HG03432 (cell line): ENCODE measurements at regions not wholly inside any gene's neighbourhood (a gene's known extent, or its start where the extent isn't known, plus 50 kb on each side); places are given as distances from the start of the nearest gene placed in this dataset.
"Not testable (repeated sequence)": the region's sequence is repeated elsewhere in the genome, so short reads cannot be mapped to it uniquely, and the experiment has no call there.

Source experiments
- ATAC-seq: cut with Tn5 transposase; IDR thresholded peaks from one replicate; pipeline ENCODE4 v1.9.1; 2021; ENCODE audit warnings: mild to moderate bottlenecking, moderate library complexity; ENCODE audit not compliant: unreplicated experiment

DNA sequence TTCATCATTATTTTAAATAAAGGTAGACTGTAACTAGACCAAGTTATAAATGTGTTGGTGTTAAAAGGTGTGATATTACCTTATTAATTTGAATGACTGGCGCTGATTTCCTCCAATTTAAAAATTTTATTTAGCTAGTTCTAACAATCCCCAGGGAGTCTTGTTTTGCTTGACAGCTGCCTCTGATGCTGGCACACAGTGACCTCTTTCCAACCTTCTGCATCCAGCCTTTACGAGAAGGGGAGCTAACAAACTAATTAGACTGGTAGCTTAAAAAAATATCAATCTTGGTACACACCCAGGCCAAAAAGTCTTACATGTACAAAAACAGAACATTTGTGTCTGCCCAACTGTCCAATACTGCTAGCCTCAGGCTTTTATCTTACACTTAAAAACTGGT, 51.8 kb upstream of the ENPEP start:
- no peak for ATAC-seq

- no peak for ATAC-seq
Measured at GRCh38 chr4:110418641-110419040, 57.3 kb upstream of the ENPEP start.

- ATAC-seq: no peak
Measured at GRCh38 chr4:110417136-110417535, 58.8 kb upstream of the ENPEP start.

GRCh38 chr4:110415478-110415877, 60.5 kb upstream of the ENPEP start:
- ATAC-seq: no peak

DNA sequence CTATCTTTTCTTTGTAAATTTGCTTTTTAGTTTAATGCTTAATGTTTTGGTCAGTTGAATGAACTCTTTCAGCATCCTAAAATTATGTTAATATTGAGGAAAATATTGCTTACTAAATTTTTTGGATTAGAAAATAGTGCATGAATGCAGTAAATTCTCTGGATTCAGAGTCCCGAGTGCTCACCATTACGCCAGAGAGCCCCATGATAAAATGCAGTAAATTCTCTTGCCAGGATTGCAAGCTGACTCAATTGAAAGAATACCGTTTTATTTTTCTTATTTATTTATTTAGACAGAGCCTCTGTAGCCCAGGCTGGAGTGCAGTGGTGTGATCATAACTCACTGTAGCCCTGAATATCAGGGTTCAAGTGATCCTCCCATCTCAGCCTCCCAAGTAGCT, 60.9 kb upstream of the ENPEP start:
- no peak for ATAC-seq

GRCh38 chr4:110414561-110414920, 61.4 kb upstream of the ENPEP start:
- ATAC-seq: no peak

DNA sequence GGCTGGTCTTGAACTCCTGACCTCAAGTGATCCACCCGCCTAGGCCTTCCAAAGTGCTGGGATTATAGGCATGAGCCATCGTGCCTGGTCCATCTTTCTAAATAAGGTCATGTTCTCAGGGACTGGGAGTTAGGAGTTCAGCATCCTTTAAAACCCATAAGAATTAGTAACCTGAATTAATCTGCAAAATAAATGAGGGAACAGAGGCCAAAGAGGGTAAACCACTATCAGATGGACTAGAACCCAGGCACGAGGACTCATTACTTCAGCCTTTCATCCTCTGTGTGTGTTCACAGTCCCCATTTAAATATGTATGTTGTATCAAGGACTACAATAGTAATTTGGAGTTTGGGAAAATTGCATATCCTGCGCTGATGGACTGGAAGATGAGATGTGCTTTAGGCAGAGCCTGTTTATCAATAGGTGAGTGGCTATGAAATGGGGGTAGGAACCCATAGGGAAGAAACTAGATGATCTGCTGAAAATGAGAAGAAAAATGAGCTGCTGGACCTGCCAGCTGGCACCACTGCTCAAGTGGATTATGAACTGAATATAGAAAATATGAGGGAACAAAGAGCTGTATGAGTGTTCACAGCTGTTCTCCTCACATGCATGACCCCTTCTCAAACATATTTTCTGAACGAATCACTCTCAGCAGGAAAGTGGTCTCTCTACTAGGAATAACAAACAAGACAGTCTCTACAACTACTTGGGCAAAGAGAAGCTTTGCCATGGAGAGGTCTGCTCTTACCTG, 62.0 kb upstream of the ENPEP start:
- not testable (repeated sequence) for ATAC-seq

- no peak for ATAC-seq
Measured at GRCh38 chr4:110412354-110413065, 63.4 kb upstream of the ENPEP start.

GRCh38 chr4:110411574-110412011, 64.4 kb upstream of the ENPEP start:
- no peak for ATAC-seq

DNA sequence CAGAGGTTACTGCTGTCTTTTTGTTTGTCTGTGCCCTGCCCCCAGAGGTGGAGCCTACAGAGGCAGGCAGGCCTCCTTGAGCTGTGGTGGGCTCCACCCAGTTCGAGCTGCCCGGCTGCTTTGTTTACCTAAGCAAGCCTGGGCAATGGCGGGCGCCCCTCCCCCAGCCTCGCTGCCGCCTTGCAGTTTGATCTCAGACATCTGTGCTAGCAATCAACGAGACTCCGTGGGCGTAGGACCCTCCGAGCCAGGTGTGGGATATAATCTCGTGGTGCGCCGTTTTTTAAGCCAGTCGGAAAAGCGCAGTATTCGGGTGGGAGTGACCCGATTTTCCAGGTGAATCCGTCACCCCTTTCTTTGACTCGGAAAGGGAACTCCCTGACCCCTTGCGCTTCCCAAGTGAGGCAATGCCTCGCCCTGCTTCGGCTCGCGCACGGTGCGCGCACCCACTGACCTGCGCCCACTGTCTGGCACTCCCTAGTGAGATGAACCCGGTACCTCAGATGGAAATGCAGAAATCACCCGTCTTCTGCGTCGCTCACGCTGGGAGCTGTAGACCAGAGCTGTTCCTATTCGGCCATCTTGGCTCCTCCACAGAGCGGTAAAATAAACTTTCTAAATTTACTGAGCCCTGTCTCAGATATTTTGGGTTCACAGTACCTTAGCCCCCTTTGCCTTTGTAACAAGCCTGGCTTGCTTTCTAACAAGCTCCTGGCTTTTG, 64.9 kb upstream of the ENPEP start:
- ATAC-seq: not testable (repeated sequence)

DNA sequence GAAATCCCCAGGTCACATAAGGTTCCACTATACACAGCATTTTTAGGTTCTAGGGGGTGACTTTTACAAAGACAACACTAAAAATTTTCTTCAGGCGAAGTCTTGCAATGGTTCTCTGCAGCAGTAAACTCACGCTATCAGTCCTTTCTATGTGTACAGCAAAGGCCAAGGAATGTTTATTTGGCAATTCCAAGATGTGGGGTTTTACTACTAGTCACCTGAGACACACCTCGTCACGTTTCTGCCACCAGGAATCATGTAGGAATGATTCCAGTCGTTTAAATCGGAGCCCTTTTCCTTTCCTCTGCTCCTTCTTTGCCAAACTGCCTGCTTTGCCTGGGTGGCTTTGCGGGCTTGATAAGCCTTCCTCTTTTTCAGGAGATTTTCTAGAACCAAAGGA, 75.9 kb upstream of the ENPEP start:
- ATAC-seq: no peak

DNA sequence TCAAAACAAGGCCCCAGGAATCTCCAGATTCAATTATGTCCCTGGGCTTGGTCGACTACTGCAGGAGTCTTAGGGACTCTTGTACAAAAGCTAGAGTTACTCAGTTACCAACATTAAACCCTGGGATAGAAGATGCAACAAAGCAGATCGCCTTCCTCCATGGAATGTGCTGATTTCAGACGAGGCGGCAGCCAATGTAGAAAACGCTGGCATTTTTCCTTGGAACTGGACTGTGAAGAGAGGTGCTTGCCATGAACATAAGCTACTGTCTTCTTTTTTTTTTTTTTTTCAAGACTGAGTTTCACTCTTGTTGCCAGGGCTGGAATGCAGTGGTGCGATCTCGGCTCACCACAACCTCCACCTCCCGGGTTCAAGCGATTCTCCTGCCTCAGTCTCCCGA, 76.9 kb upstream of the ENPEP start:
- ATAC-seq: not testable (repeated sequence)

DNA sequence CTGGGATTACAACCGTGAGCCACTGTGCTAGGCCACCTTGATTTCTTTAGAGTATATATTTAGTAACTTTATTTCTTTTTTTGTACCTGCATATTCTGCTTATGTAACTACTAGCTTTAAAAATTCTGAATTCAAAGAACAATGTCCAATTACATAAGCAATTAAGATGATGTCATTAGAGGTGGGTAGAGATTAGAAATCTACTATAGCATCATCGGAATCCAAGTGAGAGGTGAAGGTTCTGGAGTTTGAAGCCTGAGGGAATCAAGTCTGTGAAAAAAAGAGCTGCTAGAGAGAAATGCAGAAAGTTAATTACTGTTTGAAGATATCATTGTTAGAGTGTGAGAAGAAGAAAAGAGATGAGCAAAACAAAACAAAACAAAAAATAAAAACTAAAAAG, 79.0 kb upstream of the ENPEP start:
- no peak for ATAC-seq

DNA sequence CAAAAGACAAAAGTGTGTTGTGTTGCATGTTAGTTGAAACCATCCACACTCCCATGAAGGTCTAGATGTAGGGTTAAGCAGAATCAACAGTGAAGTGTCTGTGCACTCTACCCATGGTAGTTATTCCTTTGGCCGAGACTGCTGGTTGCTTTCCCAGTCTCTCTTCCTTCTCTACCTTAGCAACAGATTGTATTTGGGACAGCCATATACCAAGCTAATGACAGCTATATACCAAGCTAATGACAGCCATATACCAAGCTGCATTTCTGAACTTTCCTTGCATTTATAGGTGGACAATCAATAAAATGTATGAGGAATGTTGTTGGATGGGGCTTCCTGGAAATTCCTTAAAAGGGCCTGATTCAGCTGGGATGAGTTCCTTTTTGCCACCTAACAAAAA, 80.5 kb upstream of the ENPEP start:
- no peak for ATAC-seq

- ATAC-seq: no peak
Measured at GRCh38 chr4:110394871-110395270, 81.1 kb upstream of the ENPEP start.

DNA sequence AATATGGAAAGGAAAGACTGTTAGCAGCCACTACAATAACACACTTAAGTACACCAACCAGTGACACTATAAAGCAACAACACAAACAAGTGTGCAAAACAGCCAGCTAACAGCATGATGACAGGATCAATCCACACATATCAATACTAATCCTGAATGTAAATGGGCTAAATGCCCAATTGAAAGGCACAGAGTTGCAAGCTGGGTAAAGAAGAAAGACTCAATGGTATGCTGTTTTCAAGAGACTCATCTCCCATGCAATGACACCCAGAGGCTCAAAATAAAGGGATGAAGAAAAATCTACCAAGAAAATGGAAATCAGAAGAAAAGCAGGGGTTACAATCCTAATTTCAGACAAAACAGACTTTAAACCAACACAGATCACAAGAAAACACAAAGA, 94.2 kb upstream of the ENPEP start:
- ATAC-seq: no peak

GRCh38 chr4:110372485-110372884, 103.5 kb upstream of the ENPEP start:
- no peak for ATAC-seq

DNA sequence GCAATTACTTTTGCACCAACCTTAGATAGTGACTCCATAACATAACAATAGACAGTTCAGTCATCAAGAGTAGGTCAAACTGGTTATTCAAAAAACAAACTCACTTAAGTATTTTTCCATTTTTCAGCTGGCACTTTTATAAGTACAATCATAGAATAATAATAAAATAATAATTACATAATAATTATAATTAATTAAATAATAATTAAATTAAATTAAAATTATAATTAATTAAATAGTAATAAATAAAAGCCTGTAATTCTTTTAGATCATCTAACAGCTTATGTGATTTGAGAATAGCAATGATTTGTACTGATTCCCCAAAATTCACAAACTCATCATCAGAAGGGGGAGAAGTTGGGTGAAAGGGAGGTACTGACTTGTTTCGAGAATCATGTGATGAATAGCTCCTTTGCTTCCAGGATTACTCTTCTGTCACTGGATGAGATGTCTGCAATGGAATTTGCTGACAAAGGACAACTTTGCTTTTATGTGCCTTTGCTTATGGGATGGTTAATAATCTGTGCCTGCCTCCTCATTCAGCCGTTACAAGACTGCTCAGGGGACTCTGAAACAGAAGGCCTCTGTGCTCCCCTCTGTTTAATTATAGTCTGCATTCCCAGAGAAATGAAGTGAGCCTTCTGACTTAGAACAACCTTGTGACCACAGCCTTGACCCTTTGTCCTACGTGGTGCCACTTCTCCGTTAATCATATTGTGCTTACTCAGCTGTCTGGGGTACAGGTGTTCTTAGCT, 104.8 kb upstream of the ENPEP start:
- no peak for ATAC-seq

GRCh38 chr4:110368409-110368808, 107.5 kb upstream of the ENPEP start:
- no peak for ATAC-seq

- ATAC-seq: no peak
Measured at GRCh38 chr4:110367156-110367555, 108.8 kb upstream of the ENPEP start.

GRCh38 chr4:110365761-110366160, 110.2 kb upstream of the ENPEP start:
- ATAC-seq: no peak
